DMS114 treated with DMSO at 0.1 percent for 48 hours (cell line): ENCODE measurements at regions not wholly inside any gene's neighbourhood (a gene's known extent, or its start where the extent isn't known, plus 50 kb on each side); places are given as distances from the start of the nearest gene placed in this dataset.
"Not testable (repeated sequence)": the region's sequence is repeated elsewhere in the genome, so short reads cannot be mapped to it uniquely, and the experiment has no call there.

Experiments
- DNase-seq: peaks from one replicate; lab custom pipeline; 2025; ENCODE audit not compliant: unreplicated experiment; lab: John Stamatoyannopoulos, UW

DNA sequence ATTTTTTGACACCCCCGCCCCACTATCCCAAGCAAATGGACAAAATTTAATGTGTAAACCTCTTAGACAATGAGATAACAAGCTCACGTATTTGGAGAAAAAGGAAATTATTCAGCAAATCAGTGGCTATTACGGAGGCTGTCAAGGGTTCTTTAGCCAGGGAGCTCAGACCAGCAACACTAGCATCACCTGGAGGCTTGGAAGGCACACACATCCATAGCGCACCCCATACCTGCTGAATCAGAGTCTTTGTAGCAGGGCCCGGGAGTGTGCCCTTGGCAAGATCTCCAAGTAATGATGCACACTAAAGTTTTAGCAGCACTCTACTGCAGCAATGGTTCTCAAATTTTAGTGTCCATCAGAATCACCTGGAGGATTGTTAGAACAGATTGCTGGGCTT is 223.2 kb upstream of the BTBD3 start:
- DNase-seq, result no peak

DNA sequence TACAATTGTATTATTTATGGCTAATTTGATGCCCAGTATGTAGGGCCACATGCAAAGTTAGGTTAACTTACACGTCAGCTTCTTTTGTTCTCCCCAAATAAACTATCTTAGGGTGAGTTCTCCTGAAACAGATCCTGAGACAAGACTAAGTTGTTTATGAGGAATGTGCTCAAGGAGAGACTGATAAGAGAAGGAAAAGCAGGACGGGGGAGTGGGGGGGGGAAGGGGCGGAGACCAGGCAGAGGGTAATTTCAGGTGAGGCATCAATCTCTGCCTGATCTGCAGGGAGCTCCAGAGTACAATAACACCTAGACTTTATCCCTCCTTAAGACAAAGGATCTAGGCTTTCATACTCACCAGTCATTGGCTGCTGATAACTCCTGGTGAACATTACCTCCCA is 220.6 kb upstream of the BTBD3 start:
- no peak for DNase-seq

DNA sequence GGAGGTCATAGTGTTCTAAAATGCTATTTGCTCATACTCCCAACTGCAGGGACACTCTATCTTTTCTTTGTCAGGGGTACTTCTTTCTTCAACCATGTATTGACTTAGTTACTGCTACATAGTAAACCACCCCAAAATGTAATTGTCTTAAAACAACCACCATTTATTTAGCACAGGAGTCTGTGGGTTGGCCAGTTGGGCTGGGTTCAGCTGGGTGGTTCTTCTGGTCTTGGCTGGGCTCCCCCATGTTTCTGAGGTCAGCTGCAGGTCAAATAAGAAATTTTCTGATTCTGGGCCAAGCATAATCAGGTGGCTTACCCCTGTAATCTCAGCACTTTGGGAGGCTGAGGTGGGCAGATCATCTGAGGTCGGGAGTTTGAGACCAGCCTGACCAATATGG is 220.0 kb upstream of the BTBD3 start:
- DNase-seq, result no peak

DNA sequence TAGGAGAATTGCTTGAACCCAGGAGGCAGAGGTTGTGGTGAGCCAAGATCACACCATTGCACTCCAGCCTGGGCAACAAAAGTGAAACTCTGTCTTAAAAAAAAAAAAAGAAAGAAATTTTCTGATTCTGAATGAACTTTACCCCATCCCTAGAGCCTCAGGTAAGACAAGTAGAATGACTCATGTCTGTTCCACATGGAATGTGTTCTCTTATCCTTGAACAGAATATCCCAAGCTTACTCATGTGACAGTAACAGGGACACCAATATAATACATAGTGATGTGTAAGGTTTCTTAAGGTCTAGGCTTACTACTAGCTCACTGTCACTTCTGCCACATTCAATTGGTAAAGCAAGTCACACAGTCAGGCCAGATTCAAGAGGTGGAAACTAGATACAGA is 219.6 kb upstream of the BTBD3 start:
- DNase-seq, result no peak

DNA sequence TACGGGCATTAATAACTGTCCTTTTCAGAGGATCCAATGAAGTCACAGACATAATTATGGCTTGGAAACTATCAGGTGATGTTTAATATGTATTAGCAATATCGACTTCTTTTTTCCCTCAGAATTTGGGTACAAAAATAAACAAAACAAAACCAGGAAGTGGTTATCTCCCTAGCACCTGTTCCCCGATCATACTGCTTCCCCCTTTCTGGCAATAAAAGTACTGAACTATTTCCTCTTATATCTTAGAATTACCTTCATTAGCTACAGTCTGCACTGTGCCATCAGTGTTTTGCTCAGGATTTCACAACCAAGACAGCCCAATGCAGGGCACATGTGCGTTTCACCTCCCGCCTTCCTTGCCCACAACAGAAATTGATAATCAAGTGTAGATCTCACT is 216.9 kb upstream of the BTBD3 start:
- DNase-seq, result no peak

DNA sequence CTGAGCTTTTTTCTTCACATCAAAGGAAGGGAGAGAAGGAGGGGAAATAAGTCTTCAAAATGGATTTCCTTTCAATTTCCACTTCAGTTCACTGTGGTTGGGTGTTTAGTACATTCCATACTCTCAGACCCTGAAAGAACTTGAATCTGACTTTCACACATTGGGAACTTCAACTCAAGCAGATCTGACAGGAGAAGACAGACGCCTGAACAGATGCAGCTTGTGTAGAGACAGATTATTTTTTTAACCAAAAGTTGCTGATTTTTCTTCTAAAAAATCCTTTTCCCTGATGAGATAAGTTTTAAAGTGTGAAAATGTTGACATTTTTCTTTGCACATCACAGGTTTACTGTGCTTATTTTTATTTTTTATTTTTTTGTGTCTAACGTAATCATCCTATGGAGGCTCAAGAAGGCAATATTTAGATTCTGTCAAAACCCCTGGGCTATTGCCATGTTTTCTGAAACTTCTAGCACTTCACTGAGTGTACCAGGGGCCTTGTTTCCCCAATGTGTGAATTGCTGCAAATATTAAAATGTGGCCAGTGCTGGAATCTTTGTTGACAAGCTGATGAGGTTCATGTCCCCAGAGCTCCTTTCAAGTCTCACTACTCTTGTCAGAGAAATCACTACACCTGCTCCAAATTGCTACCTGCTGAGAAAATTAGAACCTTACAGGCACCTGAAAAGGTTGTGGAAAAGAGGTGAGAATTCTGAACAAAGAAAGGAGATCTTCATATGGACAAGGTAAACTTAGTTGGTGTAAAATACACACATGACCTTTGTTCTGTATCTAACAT is 214.8 kb upstream of the BTBD3 start:
- no peak for DNase-seq

DNA sequence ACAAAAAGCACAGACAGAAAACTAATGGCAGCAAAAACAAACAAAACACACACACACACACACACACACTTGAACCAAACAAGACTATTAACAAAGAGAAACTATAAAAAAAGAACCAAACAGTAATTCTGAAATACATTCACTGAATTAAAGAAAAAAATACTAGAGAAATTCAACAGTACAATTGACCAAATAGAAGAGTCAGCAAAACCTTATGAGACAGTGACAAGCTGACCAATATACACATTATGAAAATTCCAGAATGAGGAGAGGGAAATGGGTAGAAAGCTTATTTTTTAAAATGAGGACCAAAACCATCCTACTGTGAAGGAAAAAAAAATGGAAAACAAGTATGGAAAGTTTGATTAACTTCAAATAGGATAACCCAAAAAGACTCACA is 212.2 kb upstream of the BTBD3 start:
- no peak for DNase-seq

DNA sequence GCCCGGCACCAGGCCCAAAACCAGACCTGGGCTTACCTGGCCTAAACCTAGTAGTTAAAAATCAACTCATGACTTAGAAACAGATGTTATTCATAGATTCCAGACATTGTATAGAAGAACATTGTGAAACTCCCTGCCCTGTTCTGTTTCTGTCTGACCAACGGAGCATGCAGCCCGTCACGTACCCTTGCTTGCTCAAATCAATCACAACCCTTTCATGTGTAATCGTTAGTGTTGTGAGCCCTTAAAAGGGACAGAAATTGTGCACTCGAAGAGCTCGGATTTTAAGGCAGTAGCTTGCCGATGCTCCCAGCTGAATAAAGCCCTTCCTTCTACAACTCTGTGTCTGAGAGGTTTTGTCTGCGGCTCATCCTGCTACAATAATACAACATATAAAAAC is 209.5 kb upstream of the BTBD3 start:
- not testable (repeated sequence) for DNase-seq

DNA sequence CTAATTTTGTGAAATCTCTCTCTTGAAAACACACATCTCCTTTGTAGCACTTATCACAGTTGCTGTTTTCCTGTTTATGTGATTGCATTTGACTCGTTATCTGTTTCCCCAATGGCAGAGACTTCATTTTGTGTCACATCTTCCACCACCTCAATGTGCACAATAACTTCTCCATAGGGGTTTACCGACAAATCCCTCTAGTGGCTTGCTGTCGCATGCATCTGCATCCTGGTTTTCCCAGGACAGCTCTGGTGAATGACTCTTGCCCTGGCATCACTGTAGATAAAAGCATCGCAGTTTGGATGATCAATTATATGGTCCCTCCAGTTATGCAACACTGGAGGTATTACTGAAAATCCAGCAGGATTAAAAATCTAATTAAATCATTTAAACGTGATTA is 206.5 kb upstream of the BTBD3 start:
- no peak for DNase-seq

DNA sequence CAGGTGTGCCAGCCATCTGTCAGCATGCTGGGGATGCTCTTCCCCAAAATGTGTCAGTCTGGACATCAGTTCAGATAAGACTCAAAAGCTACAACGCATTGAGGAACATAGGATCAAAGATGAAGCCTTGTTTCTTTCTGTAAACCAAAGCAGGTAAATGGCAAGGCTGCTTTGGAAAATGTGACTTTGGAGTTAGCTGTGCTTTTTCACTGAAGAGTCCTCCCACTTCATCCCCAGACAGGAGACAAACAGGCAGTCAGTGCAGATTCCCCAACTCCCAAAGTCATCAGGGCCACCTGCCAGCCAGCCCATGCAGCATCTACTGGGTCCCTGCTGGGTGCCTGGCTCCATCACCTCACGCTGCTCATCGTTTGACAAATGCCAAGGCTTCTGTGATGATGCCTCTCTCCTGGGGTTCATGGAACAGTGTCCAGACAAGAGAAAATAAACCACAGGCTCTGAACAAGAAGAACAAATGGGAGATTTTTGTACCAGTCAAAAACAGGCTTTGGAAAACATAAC is 205.0 kb upstream of the BTBD3 start:
- no peak for DNase-seq

DNA sequence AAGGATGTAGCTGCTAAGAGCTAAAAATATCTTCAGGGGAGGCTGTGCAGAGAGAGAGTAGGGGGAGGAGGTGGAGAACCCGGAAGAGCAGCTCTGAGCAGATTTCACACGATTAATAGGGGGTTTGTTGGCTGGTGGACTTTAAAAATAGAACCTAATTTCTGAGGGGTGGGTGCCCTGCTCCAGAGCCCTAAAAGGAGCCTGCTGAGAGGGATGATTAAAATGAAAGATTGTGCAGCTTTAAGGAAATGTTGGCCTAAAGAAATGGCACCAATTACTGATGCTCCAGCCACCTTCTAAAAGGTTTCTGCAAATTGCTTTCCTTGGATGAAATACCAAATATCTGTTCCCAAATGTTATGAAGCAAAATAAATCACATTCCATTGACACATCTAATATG is 202.8 kb upstream of the BTBD3 start:
- no peak for DNase-seq

DNA sequence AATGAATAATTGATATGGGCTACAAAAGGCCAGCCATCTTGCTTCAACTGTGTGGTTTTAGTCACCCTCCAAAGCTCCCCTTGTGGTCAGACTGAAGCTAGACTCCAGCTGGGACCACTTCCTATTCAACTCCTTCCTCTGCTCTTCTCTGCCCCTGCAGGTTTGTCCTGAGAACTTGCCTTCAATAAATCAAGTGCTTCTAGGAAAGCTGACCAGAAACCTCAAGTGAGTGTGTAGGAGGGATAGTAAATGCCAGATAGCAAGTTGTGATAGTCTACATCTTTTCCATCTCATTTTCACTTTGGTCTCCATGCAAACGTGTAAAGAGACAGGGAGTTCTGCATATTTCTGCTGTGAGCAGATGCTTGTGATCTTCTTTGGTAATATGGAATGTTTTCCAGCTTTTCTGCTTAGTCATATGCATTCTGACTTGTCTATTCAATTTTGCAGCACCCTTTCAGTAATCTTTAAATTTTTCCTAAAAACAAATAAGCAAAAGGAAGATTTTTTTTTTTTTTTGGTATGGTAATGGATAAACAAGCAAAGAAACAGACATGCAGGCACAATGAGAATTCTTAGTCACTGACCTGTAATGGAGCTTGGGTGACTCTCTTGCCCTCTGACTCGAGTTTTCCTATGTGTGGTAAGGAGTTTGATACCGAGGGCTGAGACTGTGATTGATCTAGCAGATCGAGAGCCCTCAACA is 201.3 kb upstream of the BTBD3 start:
- DNase-seq, result peak; percentile 3

DNA sequence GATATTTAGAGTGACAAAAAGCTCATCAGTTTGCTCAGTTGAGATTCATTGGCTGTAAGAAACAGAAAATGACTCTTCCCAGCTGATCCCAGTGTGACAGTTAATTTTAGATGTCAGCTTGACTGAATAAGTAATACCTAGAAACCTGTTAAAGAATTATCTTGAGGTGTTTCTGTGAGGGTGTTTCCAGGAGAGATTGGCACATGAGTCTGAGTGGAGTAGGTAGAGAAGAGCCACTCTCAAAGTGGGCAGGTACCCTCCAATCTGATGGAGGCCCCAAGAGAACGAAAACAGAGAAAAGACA is 200.8 kb upstream of the BTBD3 start:
- no peak for DNase-seq

DNA sequence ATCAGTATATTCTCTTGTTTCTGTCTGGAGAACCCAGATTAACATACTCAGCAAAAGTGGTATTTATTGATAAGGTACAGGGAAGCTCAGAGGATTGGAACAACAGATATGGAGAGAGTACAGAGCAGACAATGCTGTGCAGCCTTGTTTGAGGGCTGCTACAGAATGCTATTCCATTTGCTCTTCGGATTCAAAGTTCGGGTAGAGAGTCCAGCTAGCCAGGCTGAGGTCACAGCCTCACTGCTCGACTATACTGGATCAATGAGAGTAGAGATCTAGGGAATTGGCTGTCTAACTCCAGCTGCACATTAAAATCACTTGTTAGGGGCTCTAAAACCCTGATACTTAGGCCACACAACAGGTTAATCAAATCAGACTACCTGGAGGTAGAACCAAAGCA is 200.1 kb upstream of the BTBD3 start:
- no peak for DNase-seq

DNA sequence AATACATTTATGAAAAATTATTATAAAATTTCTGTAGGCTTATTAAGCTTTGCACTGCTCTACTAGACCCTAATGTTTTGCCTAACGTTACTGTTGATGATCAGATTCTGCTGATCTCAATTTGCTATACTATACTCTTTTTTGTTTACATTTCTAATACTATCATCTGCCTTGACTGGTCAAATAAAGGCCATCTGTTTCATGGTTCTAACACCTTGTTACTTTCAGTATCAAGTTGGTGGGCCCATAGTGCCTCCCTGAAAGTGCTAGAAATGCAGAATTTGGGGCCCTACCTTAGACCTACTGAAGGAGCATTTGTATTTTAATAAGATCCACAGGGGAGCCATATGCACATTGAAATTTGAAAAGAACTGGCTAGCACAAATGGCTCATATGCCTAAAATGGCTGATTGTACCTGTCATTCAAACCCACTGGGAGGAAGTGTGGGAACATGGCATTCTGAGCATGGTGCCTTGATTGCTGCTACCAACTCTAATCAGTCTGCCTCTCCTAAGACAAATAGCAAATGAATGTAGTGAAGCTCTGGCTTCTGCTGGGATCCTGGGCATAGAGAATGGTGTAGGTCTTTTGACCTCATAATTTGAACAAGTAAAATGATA is 199.1 kb upstream of the BTBD3 start:
- DNase-seq, result no peak

DNA sequence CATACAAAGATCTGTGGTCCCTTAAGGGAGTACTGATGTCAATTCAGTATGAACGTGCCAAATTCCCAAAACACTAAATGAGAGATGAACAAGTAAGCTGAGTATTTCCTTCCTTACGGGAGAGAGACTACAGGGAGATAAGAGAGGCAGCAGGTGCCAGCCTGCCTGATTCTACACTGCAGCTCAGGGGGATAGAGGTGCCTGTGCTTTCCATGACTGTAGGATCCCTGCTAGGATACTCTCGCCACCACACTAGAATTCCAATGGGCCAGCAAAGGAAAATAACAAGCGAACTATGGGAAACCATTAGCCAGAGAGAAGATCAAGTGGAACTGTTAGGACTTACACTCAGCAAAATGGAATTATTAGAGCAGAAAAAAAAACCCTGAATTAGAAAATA is 198.5 kb upstream of the BTBD3 start:
- no peak for DNase-seq

DNA sequence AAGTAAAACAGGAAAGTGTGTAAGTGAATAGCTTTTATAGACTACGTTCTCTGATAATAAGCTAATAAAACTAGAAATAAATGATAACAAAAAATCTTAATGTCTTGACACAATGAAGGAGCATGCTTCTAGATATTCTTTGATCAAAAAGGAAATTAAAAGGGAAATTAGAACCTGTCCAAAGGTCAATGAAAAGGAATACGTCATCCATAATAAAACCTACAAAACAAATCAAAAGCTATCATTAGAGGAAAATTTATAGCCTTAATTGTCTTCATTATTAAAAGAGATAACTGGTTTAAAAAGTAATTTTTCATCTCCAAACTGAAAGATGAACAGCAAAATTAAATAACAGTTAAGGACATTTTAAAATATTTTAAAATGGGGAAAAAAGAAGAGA is 196.3 kb upstream of the BTBD3 start:
- no peak for DNase-seq

DNA sequence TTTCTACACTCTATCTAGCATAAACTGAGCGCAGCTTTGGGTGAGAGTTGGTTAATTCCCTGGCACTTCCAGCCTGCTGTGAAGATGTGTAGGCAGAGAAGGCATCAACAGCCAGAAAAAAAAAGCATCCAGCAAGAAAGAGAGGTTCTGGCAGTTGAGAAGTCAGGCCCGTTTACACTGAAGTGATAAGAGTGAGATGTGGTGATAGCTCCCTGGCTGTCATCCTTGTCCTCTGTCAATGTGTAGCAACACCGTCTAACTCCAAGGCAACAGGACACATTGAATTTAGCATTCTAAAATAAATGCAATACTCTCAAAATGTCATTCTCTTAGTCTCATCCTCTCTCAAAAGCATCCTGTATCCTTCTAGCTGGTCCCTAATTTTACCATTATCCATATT is 193.6 kb upstream of the BTBD3 start:
- DNase-seq, result no peak

DNA sequence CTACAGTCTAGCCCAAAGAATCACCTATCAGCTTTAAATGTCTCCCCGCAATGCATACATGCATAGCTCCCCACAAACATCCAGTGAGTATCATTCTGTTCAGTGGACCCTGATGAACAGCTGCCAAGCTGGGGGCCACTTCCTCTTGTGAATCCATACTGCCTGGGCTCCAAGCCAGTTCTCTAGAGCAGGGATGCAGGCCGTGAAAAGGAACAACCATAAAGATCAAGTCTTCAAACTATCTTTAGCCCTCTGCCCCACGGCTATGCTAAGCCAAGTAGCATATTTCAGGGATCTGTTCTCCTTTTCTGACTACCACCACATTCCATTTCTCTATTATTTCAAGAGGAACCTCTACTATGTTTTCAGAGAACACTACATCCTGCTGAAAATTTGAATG is 191.7 kb upstream of the BTBD3 start:
- no peak for DNase-seq

DNA sequence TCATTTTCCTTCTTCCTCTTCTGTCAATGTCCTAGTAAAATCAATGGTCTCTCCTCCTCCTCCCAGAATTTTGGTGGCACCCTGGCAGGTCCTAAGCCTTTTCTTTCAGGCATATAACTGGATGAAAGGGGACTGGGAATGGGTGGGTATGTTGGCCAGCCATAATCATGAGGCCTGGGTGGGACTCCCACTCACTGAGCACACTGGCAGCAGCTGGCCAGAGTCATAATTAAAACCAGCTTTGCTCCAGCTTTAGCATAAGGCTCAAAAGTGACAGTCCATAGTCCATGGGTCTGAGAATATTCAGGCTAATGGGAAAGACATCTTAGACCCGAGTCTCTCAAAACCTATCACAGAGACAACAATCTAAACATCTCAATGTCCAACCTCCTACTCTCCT is 190.0 kb upstream of the BTBD3 start:
- DNase-seq, result no peak

DNA sequence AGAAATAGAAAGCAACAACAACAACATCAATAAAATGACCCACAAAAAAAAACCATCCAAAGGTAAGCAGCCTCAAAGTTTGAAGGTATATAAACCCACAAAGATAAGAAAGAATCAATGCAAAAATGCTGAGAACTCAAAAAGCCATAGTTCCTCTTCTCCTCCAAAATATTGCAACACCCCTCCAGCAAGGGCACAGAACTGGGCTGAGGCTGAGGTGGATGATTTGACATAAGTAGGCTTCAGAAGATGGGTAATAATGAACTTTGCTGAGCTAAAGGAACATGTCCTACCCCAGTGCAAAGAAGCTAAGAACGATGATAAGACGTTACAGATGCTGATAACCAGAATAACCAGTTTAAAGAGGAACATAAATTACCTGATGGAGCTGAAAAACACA is 188.8 kb upstream of the BTBD3 start:
- DNase-seq, result no peak

DNA sequence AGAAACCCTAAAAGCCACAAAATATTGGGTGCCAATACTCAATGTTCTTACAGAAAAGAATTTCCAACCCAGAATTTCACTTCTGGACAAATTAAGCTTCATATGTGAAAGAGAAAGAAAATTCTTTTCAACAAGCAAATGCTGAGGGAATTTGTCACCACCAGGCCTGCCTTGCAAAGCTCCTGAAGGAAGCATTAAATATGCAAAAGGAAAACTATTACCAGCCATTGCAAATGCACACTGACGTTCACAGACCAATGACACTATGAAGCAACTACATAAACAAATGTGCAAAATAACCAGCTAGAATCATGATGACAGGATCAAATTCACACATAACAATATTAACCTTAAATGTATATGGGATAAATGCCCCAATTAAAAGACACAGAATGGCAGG is 187.9 kb upstream of the BTBD3 start:
- no peak for DNase-seq
